ENCODE measurements at regions not wholly inside any gene's neighbourhood (a gene's known extent, or its start where the extent isn't known, plus 50 kb on each side); places are given as distances from the start of the nearest gene placed in this dataset.

- TF ChIP-seq POLR2A (IDR thresholded peaks at IDR 0.05; ENCODE audit: low read depth, low read length) (no peak), SPI1 (IDR thresholded peaks at IDR 0.05; ENCODE audit: low read depth, low read length) (no peak), POLR2AphosphoS5 (IDR thresholded peaks at IDR 0.05; ENCODE audit: low read depth, low read length) (no peak), PAX5 (IDR thresholded peaks at IDR 0.05; ENCODE audit: insufficient read depth, low read length, severe bottlenecking) (no peak)
Observed at GRCh38 chr1:184190616-184191015, 139.1 kb downstream of the TSEN15 start.

All from GM12891 (cell line).